Nephron progenitor cell (in vitro differentiated cells): ENCODE measurements at regions not wholly inside any gene's neighbourhood (a gene's known extent, or its start where the extent isn't known, plus 50 kb on each side); places are given as distances from the start of the nearest gene placed in this dataset.
"Not testable (repeated sequence)": the region's sequence is repeated elsewhere in the genome, so short reads cannot be mapped to it uniquely, and the experiment has no call there.

Experiments used
- DNase-seq: peaks from one replicate; pipeline ENCODE4 v3.0.0; 2021
- H3K27ac Mint-ChIP-seq: 2 replicates; pipeline ENCODE4 v1.8.0; 2021; ENCODE audit warnings: mild to moderate bottlenecking, moderate library complexity, mixed read lengths
- H3K27me3 Mint-ChIP-seq: 2 replicates; pipeline ENCODE4 v1.8.0; 2021; ENCODE audit warnings: mild to moderate bottlenecking, low read depth, mixed read lengths; ENCODE audit not compliant: poor library complexity
- H3K36me3 Mint-ChIP-seq: 2 replicates; pipeline ENCODE4 v1.8.0; 2021; ENCODE audit warnings: low read depth, mixed read lengths
- H3K4me1 Mint-ChIP-seq: 2 replicates; pipeline ENCODE4 v1.8.0; 2021; ENCODE audit warnings: mixed read lengths
- H3K4me3 Mint-ChIP-seq: 2 replicates; pipeline ENCODE4 v1.8.0; 2021; ENCODE audit warnings: mild to moderate bottlenecking, moderate library complexity, mixed read lengths
- H3K9me3 Mint-ChIP-seq: 2 replicates; pipeline ENCODE4 v1.8.0; 2021; ENCODE audit warnings: mild to moderate bottlenecking, moderate library complexity, mixed read lengths
- TF ChIP-seq, protein P1 (sequence below): fragments of 200-600 bp; sonication (generic); IDR thresholded peaks from 2 replicates; pipeline ENCODE4 v1.5.0; 2021; ENCODE audit warnings: antibody characterized with exemption

DNA sequence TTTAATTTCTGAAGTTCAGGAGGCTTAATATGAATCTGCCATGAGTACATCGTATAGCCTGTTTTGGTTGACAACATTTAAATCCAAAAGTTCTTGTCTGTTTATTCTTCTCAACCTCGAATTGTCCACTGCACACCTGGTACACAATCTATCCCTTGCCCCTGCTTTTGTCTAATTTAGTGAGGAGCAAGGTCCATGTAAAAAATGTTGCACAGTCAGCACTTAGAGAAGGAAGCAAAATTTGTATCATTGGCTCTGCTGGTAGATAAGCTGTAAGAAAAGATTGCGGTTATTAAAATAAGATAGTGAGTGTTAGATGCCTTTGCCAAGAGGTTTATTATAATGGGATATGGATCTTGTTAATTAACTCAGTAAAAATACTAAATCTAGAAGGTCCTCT is 761.5 kb downstream of the RAPGEF2 start:
- H3K27me3 Mint-ChIP-seq, result no peaks in the 10 kb centered on the region
- H3K4me1 Mint-ChIP-seq, result no peaks in the 10 kb centered on the region
- peaks cover 3% of the 10 kb centered on the region for H3K9me3 Mint-ChIP-seq
- TF ChIP-seq, protein P1, sequence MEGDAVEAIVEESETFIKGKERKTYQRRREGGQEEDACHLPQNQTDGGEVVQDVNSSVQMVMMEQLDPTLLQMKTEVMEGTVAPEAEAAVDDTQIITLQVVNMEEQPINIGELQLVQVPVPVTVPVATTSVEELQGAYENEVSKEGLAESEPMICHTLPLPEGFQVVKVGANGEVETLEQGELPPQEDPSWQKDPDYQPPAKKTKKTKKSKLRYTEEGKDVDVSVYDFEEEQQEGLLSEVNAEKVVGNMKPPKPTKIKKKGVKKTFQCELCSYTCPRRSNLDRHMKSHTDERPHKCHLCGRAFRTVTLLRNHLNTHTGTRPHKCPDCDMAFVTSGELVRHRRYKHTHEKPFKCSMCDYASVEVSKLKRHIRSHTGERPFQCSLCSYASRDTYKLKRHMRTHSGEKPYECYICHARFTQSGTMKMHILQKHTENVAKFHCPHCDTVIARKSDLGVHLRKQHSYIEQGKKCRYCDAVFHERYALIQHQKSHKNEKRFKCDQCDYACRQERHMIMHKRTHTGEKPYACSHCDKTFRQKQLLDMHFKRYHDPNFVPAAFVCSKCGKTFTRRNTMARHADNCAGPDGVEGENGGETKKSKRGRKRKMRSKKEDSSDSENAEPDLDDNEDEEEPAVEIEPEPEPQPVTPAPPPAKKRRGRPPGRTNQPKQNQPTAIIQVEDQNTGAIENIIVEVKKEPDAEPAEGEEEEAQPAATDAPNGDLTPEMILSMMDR, result no peak
- no peak overlapping the region for H3K27ac Mint-ChIP-seq
- H3K36me3 Mint-ChIP-seq, result no peaks in the 10 kb centered on the region
- DNase-seq, result no peak
- H3K4me3 Mint-ChIP-seq, result no peak overlapping the region

DNA sequence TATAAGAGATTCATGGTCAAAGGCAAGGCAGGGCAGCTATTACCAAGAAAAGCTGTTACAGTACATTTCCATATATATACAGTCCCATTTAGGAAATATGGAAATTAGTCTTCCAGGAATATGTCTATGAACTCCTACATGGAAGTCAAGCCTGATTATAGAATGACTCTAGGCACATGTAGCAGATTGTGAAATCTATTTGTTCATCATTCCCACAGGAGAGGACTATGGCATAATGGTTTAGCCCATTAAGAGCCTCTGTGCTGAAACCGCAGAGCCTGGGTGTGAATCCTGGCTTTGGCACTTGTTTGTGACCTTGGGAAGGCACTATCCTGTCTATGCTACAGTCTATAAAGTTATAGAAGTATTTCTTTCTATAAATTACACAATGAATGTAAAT is 764.8 kb downstream of the RAPGEF2 start:
- TF ChIP-seq, protein P1, result no peak
- Mint-ChIP-seq H3K27me3 (no peaks in the 10 kb centered on the region), H3K4me1 (no peaks in the 10 kb centered on the region), H3K36me3 (no peaks in the 10 kb centered on the region), H3K9me3 (peaks cover 3% of the 10 kb centered on the region), H3K4me3 (no peak overlapping the region), H3K27ac (no peak overlapping the region)
- no peak for DNase-seq

DNA sequence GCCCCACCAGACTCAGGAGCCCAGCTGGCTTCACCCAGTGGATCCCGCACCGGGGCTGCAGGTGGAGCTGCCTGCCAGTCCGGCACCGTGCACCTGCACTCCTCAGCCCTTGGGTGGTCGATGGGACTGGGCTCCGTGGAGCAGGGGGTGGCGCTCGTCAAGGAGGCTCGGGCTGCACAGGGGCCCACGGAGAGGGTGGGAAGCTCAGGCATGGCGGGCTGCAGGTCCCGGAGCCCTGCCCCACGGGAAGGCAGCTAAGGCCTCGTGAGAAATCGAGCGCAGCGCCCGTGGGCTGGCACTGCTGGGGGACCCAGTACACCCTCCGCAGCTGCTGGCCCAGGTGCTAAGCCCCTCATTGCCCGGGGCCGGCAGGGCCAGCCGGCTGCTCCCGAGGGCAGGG is 766.1 kb downstream of the RAPGEF2 start:
- not testable (repeated sequence) for H3K36me3 Mint-ChIP-seq, H3K4me1 Mint-ChIP-seq, H3K27me3 Mint-ChIP-seq, H3K4me3 Mint-ChIP-seq, DNase-seq, H3K27ac Mint-ChIP-seq
- H3K9me3 Mint-ChIP-seq, result peaks cover 15% of the 10 kb centered on the region

DNA sequence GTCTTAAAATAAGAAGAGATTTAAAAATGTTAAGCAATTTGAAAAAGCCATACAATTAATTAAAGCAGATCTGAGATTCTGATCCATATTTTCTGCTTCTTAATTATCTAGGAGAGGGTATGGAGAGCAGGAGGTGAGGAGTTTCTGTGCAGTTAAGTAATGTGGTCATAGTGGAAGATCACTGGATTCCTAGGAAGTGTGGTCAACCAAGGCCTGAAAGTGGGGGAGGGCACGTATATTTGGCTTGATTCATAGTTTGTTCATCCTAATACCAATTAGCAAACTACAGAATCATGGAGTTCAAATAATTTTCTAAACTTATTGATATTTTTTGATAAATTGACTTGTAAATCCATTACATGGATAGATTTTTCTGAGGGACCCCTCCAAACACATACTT is 768.3 kb downstream of the RAPGEF2 start:
- Mint-ChIP-seq H3K4me3 (no peak overlapping the region), H3K27ac (no peak overlapping the region), H3K27me3 (no peaks in the 10 kb centered on the region), H3K9me3 (peaks cover 24% of the 10 kb centered on the region), H3K36me3 (no peaks in the 10 kb centered on the region), H3K4me1 (no peaks in the 10 kb centered on the region)
- TF ChIP-seq, protein P1, result no peak
- no peak for DNase-seq

DNA sequence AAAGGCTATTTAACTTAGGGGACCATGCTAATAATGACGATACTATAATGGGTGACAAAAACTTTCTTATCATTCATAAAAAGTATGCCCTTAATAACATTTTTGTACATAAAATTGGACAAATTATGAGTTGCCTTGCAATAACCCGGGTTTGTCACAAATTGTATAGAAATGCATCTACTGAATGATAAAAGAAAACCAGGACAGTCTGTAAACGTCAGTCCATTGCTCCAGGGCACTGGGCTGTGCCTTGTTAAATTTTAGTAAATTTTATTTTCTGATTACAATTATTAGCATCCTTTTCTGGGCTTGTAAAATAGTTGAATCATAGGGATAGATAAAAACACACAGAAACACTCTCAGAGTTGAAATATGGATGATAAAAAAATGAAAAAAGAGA is 778.3 kb downstream of the RAPGEF2 start:
- Mint-ChIP-seq H3K36me3 (no peaks in the 10 kb centered on the region), H3K4me3 (no peak overlapping the region), H3K4me1 (peaks cover 8% of the 10 kb centered on the region), H3K9me3 (no peaks in the 10 kb centered on the region), H3K27me3 (no peaks in the 10 kb centered on the region), H3K27ac (no peak overlapping the region)
- DNase-seq, result no peak
- TF ChIP-seq, protein P1, result no peak

DNA sequence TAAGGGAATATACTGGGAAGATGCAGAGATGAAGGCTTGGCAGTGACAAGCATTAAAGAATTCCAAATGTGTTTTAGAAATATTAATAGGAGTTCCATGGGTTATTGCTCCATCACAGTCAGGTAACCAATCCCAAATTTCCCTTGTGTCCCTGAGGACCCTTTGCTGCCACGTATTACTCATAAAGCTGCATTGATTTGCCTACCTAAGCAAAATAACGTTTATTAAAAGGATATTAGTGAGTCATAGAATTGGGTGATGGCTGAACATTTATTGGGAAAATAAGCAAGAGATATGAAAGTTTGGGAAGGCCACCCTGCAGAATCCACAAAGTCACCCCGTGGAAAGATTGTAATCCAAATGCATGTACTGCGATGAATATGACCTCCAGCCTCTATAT is 782.1 kb downstream of the RAPGEF2 start:
- Mint-ChIP-seq H3K27ac (no peak overlapping the region), H3K27me3 (no peaks in the 10 kb centered on the region), H3K4me1 (no peaks in the 10 kb centered on the region), H3K4me3 (no peak overlapping the region), H3K36me3 (no peaks in the 10 kb centered on the region), H3K9me3 (no peaks in the 10 kb centered on the region)
- DNase-seq, result no peak
- TF ChIP-seq, protein P1, result no peak

DNA sequence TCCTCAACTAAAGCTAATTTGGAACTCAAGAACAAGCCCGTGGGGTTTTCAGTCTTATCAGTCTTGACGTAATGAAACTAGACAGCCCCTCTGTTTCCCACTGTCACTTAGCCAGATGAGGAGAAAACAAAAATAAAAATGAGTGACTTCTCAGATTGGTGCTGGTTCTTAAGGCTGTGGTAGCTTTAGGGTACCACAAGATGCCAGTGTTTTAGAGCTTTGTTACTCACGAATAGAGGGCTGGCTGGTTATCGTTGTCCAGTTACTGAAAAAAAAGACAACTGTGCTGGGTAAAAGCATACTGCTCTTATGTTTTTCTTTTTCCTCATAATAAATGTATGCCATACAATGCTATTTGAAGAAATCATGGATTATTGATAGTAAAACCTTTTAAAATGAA is 796.7 kb downstream of the RAPGEF2 start:
- H3K4me3 Mint-ChIP-seq, result no peak overlapping the region
- H3K4me1 Mint-ChIP-seq, result no peaks in the 10 kb centered on the region
- no peaks in the 10 kb centered on the region for H3K36me3 Mint-ChIP-seq
- H3K27ac Mint-ChIP-seq, result no peak overlapping the region
- H3K9me3 Mint-ChIP-seq, result no peaks in the 10 kb centered on the region
- no peaks in the 10 kb centered on the region for H3K27me3 Mint-ChIP-seq
- DNase-seq, result no peak
- TF ChIP-seq, protein P1, result no peak
